Iris pigment epithelial cell (primary cell): ENCODE measurements at regions not wholly inside any gene's neighbourhood (a gene's known extent, or its start where the extent isn't known, plus 50 kb on each side); places are given as distances from the start of the nearest gene placed in this dataset.

ENCODE experiments used
- DNase-seq: peaks from one replicate; pipeline ENCODE4 v3.0.0-alpha.2; 2011; ENCODE audit warnings: low read depth

DNA sequence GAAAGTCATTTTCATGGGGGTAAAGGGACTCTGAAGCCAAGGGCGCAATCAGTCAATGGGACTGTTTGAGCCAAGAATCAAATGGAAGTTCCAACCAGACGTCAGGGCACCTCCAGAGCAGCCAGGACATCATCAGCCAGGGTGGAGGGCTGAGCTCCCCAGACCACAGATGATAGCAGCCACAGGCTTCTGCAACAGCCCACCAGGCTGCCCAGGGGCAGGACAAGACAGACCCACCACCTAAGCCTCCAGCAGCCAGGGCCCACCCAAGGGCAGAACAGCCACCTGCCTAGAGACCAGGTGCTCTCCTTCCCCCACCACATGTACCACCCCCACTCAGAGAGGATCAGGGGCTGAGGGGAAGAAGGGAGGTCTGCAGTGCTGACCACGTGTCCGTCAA, 53.8 kb upstream of the SLC66A3 start:
- no peak for DNase-seq

- no peak for DNase-seq
Measured at GRCh38 chr2:11102466-11102865, 52.8 kb upstream of the SLC66A3 start.

DNA sequence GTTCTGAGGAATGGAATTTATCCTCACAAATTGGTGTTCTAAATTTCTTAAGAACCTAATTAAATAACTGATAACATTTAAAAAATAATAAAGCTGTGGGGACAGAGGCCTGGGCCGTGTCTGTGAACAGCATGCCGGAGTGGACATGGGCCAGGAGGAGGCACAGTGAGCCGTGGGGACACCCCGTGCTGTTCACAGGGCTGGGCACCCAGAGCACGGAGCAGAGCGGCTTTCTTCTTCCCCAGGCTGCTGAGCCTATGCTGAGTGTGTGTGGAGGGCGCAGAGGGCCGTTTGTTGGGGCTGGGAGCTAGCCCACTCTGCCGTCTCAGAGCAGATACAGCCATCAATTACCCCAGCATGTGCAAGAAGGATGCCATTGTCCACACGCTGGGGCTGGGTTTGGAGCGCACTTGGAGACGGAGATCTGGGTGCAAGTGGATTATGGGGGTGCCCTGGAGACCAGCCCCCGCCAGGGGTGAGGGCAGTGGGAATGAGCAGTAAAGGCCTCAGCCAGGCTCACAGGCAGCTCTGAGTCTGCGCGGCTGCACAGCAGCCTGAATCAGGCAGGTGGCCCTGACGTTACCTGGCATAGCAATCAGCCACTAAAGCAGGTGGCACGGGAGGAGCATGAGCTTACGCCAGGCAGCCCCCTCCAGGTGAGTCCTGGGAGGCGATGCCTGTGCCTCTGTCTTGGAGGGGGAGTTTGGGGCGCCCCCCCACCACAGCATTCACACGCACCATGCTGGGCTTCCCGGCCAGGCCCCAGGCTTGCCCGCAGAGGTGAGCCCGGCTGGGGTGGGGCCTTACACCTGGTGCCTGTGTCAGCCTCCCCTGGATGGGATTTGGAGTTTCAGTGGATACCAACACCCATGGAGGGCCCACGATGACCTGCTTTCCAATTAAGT, 52.1 kb upstream of the SLC66A3 start:
- no peak for DNase-seq

DNA sequence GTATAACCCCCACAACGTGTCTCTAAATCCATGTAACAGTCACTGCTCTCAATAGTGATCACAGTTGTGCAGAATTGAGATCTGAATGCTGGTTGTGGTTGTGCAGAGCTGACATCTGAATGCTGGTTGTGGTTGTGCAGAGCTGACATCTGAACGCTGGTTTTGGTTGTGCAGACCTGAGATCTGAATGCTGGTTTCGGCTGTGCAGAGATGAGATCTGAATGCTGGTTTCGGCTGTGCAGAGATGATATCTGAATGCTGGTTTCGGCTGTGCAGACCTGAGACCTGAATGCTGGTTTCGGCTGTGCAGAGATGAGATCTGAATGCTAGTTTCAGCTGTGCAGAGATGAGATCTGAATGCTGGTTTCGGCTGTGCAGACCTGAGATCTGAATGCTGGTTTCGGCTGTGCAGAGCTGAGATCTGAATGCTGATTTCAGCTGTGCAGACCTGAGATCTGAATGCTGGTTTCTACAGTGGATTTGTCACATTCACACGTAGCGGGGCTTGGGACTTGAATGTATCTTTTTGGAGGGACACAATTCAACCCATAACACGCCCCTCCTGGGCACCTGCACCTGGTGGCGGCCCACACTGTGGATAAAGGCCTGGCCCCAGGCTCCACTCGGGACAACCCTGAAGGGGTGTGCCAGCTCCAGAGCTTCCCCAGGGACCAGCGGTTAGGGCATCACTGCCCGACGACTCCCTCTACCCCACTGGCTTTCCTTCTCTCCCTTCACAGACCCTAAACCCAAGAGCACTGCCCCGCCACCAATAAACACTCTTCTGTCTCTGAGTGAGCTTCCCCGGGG, 51.1 kb upstream of the SLC66A3 start:
- DNase-seq: no peak

- DNase-seq: no peak
Measured at GRCh38 chr2:11104794-11105660, 50.2 kb upstream of the SLC66A3 start.
